GM21529 (cell line): ENCODE measurements at regions not wholly inside any gene's neighbourhood (a gene's known extent, or its start where the extent isn't known, plus 50 kb on each side); places are given as distances from the start of the nearest gene placed in this dataset.

ENCODE experiments used
- ATAC-seq: cut with Tn5 transposase; IDR thresholded peaks from one replicate; pipeline ENCODE4 v1.9.1; 2021; ENCODE audit not compliant: unreplicated experiment

DNA sequence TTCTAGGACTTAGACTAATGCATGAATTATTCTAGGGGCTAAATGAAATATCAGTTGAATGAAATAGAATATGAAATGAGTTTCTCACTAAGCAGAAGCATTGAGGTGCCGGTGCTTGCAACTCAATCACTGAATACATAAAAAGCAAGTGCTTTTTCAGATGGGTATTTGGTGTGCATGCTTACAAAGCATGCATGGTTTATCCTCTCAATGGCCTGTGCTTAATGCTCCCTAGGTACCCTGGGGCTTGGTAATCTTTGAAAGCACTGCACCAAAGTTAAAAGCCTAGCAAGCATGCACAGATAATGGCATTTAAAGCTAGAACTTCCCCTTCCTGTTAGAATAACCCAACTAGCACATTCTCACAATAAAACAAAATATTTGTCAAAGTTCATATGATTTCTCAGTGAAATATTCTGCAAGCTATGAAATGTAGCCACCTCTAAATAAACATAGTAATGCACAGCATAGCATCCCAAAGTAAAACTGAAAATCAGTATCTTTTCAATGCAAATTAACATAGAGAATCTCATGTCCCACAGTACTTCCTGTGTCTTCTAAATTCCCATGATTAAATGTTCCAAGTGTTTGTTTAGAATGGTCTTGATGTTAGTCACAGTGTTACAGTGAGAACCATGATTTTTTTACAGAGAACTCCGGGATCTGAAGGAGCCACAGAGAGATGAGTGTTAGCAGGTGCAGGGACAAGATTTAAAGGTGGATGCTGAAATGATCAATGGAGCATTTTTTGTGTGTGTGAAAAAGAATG, 143.4 kb upstream of the CDH6 start:
- no peak for ATAC-seq

DNA sequence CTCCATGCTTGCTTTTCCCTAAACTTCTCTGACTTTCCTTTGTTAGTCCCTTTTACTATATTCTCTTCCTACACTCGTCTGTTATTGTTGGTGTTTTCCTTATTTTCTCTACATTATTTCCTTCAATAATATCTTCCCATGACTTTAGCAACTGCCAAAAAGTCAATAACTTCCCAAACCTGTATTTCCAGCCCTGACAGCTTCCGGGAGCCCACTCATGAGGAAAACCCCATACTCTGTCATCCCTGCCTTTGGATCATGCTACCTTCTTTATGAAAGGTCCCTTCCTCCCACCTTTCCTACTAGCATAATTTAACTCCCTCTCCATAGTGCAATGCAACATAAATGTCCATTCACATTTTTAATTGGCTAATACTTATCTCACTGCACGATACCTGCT, 144.0 kb upstream of the CDH6 start:
- ATAC-seq = no peak

DNA sequence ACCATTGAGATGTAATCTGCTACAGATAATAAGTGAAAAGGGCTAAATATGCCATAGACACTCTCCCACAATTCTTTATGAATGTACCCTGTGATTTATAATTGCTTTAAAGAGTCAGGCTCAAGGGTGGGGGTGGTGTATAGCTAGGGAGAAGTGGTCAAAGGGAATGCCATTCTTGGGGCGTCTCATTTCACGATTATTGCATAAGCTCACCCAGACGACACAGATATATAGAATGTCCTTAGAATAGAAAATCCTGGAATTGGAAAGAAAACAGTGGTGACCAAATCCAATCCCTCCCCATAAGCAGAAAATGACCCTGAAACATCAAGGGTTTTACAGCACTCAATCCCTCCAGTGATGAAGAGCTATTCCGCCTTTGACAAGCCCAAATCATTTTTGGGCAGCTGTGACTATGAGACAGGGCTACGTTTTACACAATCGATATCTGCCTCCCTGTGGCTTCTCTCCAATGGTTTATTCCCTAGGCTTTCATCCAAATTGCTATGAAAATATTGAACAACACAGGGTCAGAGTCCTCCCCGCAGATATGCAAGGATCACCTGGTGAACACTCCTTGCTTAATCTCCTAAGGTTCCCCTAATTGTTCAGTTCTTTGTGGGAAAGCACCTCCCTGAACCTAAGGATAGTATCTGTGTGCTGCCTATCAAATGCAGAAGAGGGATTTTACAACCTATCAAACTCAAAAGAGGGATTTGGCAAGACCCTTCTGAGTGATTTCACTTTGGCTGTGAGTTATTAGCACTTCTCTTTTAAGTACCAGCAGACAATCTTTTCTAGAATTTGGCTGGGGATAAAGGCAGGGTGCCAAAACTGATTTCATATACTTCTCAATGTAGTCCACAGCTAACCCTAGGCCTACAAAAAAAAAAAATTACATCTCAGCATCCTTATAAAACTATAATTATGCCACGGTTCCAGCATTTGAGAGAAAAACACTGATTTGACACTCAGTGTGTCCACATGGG, 144.9 kb upstream of the CDH6 start:
- no peak for ATAC-seq

DNA sequence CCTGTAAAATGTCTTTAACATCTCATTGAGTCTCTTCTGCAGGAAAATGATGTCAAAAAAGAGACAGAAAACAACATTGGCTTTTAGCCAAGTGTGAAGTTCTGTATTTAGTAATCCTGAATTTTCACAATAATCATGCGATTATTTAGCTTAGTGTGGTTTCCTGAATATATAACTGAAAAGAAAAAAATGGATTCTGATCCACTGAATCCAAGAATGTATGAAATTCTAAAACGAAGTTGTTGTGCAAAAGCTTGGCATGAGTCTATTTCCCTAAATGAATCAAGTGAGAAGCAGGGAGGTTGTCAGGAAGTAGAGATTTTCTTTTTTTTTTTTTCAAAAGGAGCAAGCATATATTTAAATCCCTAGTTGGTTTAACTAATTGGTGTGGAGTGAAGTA, 145.9 kb upstream of the CDH6 start:
- ATAC-seq = no peak

DNA sequence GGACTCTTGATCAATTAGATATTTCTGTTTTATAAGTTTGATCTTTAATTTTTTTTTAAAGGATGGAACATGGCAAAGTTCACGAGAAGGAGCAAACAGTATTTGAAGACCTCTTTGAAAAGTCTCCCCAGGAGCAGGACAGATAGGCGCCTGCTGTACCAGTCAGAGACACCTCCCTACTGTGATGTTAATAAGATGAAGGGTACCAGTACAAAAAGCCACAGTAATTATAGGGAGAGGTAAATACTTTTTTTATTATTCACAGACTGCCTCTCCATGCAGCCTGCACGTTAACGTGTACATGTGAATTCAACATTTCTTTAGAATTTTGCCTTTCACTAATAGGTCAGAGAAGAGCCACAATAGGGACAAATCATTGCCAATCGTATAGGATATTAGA, 146.5 kb upstream of the CDH6 start:
- no peak for ATAC-seq

DNA sequence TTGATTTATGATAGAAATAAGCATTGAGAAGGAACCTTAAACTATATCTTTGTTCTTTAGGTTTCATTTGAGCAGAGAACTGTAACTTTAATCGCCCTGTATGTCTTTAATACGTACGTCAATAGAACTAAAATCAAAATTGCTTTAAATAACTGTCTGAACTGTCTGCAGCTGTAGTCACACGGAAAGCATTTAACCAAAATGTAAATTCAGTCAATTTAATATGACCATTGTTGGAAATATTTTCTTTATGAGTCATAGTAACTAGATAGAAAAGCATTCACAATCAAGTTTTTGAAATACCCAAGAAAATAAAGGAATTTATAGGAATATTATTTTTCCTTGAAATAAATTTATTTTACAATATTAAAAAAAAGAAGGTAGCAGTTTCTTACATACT, 157.1 kb upstream of the CDH6 start:
- no peak for ATAC-seq

DNA sequence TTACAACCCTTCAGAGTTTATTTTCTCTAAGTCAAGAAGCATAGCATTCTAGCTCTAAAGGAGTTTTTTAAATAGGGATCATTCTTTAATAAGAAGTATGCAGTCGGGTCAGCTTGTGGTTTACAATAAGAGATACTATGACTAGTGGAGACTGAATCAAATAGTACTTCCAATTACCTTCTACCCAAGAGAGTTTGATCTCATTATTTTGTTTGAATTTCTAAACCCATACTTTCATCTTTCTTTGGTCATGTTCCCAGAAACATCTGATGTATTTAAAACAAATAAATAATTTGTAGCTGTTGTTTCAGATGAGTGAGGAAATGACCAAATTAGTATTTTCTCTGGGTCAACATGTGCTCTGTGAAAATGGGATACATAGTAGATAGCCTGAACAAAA, 160.2 kb upstream of the CDH6 start:
- ATAC-seq = no peak

DNA sequence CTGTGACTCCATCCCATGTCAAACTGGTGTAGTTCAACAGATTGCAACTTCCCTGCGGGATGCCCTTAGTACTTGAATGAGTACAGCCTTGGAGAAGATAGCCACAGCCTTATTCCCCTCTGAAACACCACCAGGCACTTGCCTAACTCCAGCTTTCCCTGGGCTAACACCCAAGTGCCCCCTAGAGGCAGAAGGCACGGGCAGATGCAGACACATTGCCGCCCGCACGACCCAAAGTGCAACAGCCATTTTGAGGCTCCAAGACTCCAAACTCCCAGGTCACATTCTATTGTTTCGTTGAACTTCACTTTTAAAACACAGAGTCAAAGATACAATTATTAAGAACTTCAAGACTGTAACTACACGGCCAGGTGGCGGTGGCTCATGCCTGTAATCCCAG, 163.6 kb upstream of the CDH6 start:
- no peak for ATAC-seq

DNA sequence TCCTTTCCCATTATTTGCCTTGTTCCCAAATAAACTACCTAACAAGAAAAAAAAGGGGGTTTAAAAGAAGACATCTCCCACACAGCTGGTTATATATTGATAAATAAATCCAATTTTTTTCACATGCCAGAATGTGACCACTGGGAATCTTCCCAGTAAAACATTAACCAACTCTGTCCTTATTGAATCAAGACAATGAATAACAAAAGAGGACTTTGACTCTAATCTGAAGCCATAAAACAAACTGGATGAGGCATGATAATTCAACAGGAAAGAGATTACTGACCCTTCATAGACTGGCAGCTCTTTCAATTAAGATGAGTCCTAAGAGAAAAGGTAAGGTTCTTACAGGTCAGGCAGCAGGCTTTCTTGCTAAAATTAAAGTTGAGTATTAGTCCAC, 165.8 kb upstream of the CDH6 start:
- ATAC-seq = no peak

DNA sequence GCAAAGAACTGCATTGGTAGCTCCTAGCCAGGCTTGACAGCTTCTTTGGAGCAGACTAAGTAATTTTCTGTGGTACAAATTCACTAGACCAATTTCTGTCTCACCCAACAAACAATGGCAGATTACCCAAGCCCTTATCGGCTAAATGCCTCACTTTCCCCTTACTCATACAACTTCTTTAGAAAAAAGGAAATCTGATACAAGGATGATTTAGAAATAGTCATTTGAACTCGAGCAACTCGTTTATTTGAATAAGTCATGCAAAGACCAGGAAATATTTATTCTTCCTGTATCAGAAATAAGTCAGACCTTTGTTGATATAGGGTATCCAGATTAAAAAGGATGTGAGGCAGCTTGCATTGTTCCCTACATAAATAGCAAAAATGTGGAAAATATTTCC, 170.4 kb upstream of the CDH6 start:
- ATAC-seq = no peak

DNA sequence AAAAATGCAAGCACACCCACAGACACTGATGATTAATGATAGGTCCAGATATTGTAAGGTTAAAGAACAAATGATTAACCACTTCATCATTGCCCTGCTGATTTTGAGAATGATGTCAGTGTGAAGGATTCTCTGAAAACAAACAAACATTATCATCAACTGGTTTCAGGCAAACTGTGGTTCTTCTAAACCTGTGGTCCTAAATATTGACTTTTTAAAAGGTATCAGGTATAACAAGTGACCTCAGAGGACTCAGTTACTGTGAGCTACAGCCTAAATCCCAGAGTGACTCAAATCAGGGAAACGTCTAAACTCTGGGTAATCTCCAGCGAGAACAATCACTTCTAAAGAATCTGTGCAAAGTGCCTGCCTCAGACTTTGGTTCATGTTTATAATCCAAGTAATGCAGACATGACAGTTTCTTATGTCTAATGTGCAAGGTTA, 172.3 kb upstream of the CDH6 start:
- no peak for ATAC-seq

DNA sequence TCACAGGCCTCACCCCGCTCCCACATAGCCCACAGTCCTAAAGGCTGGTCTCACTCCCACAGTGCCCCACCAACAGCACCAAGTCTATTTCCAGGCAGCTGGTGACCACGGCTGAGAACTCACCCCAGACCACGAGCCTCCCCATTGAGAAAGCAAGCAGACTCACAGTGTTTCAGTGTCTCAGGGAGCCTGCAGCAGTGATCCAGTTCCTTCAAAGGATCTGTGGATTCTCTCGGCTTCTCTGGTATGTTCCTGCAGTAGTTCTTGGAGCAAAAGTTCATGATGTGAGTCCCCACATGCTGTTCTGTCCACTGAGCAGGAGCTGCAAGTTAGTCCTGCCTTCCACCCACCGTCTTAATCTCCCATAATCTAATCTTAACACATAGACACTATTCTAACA, 185.3 kb upstream of the CDH6 start:
- ATAC-seq = no peak

DNA sequence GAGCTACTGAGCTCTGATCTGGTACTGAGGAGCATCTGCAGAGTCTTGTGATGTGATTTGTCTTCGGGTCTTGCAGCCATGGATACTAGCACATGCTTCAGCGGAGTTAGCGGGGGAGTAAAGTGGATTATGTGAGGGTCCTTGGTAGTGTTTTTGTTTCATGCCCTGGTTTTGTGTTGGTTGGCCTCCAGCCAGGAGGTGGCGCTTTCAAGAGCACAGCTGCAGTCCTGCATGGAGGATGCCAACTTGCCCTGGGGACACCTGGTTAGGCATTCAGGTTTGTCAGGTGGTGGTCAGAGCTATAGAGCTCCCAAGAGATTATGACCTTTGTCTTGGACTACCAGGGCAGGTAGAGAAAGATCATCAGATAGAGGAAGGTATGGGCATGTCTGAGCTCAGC, 185.8 kb upstream of the CDH6 start:
- no peak for ATAC-seq

DNA sequence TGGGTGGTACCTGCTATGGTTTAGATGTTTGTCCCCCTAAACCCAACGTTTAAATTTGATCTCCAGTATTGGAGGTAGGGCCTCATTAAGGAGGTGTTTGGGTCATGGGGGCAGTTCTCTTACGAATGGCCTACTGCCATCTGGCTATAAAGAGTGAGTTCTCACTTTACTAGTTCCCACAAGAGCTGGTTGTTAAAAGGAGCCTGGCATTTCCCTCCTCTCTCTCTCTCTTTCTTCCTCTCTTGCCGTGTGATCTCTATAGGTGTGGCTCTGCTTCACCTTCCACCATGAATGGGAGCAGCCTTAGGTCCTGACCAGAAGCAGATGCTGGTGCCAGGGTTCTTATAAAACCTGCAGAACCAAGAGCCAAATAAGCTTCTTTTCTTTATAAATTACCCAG, 193.2 kb upstream of the CDH6 start:
- ATAC-seq = no peak

DNA sequence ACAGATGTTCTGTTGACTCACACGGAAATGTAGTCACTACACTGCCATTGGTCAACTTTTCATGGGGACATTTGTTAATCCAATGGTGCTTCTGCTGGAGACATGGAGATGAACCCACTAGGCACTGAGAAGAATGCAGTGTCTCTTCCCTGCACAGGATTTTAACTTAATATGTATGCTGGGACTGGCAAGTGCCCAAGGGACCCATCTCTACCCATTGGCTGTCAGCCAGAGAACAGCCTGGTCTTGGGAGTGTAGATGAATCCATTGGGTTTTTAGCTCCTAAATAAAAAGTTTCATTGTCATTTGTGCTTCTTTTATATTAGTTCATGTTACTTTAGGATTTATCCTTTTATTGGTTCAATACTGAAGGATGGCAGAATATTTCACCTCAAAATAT, 195.8 kb upstream of the CDH6 start:
- ATAC-seq = no peak

DNA sequence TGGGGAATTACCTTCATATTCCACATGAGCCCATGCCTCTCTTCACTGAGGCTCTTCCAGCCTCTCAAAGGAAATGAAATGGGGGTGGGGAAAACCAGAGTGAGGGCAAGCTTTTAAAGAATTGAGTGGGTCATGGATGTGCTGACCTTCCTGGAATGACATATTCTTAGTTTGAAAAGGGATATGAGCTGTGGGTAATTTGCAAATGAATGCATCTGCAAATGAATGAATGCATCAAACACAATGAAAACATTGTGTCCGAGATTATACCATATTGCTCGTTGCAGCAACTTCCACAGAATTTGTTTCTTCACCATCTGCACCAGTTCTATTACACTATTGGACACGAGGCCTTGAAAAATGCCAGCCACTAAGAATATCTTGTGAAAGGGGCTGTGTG, 198.6 kb upstream of the CDH6 start:
- no peak for ATAC-seq

DNA sequence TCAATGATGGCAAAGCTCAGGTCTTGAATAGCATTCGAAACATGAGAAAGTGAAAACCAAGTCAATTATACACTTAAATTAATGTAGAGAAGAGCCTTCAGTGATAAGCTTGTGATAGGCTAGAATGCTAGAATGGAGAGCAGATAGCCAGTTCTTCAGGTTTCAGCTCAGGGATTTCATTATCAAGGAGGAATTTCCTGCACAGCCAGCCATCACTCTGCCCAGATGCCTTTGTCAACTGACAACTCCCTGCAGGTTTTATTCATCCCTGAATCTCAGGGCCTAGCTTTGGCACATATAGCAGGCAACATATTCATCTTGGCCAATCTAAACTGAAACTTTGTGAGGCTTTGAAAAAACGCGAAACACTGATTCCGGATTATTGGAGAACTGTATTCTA, 199.3 kb upstream of the CDH6 start:
- ATAC-seq = no peak

DNA sequence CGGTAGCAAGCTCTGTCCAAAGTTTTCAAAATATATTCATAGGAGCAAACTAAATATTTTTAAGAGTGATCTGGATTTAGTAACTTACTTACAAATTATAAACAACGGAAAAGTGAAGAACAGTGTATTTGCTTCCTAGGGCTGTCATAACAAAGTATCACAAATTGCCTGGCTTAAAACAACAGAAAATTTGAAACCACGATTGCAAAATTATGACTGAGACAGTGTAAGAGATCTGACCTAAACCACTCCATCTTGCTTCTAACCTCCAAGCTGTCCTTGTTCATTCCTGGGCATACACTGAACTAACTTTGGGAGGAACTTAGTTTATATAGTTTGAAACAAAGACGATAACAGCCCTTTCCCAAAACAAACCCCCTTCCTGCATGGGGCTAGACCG, 202.0 kb upstream of the CDH6 start:
- ATAC-seq = no peak

DNA sequence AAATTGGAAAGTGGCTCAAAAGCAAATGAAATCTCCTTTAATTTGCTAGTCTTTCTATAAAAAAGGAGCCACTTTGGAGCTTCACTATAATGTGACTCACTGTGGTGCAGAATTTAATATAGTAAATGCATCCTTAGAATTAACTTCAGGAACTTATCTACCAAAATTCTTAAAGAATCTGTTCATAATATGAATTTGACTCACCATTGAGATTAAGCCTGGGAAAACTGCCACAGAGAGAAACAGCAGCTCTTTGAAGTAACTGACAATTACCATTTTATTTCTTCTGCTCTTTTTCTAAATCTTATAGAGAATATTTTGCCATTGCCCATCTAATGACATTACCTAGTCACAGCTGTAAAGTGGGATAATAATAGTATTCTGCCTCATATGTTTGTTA, 211.9 kb upstream of the CDH6 start:
- no peak for ATAC-seq

DNA sequence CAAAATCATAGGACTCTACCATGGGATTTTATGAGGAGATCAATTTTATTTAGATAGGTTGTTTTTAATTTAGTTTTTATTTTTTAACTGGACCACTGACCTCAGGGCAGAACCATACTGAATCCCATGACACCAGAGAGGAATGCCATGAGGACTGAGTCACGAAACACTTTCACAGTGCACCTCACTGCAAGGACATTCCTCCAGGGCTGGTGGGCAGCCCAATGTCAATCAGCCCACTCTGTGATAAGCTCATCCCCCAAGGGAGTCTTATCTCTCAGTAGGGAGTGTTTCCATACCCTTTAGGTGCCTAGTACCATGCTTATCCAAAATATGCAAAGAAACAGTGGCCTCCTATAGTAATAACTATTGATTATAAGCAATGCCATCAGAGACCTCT, 224.5 kb upstream of the CDH6 start:
- ATAC-seq = no peak

DNA sequence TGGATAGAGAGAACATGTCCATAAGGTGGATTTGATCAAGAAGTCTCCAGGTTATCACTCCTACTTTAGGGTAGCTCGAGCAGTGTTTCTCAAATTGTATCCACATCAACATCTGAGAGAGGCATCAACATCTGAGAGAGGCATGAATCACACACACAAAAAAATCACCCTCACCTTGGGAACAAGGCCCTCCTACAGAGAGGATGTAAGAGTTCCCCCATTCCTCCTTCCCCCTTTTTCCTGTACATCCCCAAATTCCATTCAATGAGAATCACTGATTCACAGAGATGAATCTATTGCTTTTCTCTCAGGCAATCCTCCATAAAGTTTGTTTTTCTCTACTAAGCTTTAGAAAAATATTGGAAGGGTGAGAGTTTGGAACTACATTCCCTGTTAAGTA, 233.4 kb upstream of the CDH6 start:
- no peak for ATAC-seq

DNA sequence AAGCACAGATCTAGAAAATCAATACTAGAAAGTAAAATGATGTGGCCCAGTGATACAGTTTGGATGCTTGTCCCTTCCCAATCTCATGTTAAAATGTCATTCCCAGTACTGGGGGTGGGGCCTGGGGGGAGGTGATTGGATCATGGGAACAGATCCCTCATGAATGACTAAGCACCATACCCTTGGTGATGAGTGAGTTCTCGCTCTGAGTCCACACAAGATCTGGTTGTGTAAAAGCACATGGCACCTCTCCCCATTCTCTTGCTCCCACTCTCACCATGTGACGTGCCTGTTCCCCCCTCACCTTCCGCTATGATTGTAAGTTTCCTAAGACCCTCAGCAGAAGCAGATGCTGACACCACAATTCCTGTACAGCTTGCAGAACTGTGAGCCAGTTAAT, 234.2 kb upstream of the CDH6 start:
- ATAC-seq = no peak
